Anterior cingulate cortex (tissue), 58 donors: ENCODE measurements at regions not wholly inside any gene's neighbourhood (a gene's known extent, or its start where the extent isn't known, plus 50 kb on each side); places are given as distances from the start of the nearest gene placed in this dataset.
"Not testable (repeated sequence)": the region's sequence is repeated elsewhere in the genome, so short reads cannot be mapped to it uniquely, and the experiment has no call there.

ENCODE experiments used
- DNase-seq, 58 donors: peaks; one replicate each; lab custom pipeline; 2025; lab: John Stamatoyannopoulos, UW

DNA sequence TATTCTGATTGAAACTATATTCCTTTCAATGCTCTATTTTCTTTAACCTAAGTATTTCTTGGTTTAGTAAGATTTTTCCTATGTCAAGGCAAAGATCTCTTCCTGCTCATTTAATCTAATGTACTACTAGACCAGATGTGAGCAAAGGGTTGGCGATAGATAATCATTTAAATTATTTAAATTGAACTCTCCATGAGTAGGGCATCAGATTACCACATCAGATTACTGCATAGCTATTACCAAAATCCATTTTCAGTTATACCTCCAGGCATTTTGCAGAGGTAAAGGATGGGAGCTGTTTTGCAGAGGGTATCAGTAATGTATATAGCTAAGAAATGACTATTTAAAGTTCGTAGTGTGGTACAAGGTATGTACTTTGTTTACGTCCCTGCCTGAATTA lies 607.9 kb downstream of the PTPRC start:
- no peak for DNase-seq

DNA sequence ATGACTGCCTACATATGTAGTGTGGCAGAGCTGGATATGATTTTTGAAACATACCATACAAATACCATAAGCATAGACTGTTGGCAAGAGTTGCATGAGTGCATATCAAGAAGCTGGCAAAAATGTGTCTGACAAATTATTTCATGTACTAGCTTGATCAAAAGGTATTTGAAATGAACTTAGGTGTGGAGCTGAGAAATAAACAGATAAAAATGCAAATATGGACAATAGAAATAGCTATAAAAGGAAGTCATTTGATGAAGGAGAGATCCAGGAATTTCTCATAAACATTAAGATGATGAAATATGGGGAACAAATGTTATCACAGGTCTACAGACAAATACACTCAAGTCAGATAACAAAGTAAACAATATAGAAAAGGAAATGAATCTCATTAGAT lies 609.1 kb downstream of the PTPRC start:
- DNase-seq: no peak

DNA sequence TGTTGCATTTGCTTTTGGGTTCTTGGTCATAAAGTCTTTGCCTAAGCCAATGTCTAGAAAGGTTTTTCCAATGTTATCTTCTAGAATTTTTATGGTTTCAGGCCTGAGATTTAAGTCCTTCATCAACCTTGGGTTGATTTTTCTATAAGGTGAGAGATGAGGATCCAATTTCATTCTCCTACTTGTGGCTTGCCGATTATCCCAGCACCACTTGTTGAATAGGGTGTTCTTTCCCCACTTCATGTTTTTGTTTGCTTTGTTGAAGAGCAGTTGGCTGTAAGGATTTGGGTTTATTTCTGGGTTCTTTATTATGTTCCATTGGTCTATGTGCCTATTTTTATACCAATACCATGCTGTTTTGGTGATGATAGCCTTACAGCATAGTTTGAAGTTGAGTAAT lies 615.2 kb downstream of the PTPRC start:
- not testable (repeated sequence) for DNase-seq

DNA sequence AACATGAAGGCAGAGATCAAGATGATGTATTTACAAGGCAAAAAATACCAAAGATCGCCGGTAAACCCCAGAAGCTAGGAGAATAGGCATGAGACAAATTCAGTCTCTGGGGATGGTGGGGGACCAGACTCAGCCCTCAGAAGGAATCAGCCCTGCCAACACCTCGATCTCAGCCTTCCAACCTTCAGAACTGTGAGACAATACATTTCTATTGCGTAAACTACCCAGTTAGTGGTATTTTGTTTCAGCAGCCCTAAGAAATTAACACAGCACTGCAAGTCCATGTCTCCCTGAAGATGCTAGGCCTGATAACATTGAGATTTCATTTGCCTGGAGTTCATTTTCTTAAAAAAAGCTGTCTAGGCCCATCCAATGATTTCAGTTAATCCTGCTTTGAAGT lies 622.5 kb downstream of the PTPRC start:
- DNase-seq: no peak

DNA sequence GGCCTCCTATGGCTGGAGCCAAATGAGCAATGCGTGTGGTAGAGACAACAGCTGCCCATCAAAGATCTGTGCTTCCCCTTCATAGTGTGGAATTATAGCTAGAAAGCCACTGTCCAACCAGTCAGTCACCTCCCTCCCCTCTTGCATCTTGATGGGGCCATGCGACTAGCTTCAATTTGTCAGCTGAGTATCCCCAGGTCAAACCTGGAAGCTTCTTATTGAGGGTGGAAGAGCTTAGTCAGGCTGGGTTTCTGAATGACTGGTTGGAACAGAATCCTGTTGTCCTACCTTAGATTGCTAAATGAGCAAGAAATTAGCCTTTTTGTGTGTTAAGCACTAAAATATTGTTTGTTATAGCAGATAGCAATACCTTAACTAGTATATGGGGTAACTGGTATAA lies 625.4 kb downstream of the PTPRC start:
- no peak for DNase-seq

DNA sequence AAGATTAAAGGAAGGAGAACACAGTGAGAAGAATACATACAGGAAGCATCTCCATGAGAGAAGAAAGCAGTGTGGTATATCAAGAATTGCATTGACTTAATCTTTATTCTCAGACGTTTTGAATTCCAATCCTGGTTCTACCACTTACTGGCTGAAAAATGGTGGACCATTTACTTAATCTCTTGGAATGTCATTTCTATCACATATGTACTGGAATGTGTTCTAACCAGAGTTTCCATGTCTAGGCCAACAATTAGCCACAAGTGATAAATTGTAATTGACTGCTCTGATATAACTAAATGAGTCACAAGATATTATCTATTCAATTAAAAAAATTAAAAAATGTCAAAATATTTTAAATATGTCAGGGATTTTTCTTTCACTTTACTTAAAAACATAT lies 626.1 kb downstream of the PTPRC start:
- no peak for DNase-seq

DNA sequence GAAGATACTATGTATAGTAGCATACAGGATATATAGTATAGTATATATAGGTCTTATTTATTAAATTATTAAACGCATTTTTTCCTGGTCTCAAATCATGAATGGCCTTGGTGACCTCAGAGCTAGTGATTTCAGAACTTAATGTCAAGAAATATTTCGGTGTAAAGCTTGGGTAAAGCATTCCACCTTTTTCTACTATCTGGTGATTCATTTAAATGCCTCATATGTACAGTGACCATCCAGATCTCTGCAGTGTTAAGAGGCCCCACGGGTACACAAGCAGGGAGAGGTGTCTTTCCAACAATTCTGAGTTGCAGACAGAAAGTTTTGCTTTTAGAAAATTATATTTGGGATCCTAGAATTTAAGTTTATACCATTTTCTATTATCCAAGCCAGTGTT lies 626.5 kb downstream of the PTPRC start:
- DNase-seq: no peak

DNA sequence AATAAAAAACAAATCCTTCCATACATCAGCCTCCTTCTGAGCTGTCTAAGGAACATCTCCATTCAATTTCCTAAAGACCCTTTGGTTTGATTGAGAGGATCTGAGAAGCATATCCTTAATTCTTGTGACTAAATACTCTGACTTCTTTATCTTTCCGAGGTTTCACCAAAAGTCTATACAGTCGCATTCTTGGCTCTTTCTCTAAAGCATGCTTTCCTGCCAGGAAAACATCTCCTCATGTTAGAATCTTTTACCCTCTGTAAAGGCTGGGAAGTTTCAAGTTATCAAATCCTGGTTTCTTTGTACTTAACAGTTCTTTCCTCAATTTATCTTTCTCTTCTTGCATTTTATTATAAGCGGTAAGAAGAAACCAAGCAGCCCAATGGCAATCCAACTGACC lies 630.4 kb downstream of the PTPRC start:
- no peak for DNase-seq

DNA sequence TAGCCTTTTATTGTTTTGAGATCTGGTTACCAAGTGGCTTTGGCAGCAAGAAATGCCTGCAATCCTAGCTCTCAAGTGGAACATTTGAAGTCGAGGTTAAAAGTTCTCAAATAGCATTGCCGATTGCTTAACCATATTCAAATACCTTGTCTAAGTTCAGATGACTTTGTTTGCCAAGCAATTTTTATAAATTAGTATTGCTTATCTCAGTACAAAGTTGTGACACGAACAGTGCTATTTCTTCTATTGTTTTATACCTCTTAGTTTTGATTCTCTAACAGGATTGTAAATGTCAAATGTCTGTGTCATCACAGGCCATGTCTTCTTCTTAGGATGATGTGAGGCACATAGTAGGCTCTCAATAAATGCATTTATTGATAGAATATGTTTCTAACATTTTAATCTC lies 633.3 kb downstream of the PTPRC start:
- DNase-seq: no peak

DNA sequence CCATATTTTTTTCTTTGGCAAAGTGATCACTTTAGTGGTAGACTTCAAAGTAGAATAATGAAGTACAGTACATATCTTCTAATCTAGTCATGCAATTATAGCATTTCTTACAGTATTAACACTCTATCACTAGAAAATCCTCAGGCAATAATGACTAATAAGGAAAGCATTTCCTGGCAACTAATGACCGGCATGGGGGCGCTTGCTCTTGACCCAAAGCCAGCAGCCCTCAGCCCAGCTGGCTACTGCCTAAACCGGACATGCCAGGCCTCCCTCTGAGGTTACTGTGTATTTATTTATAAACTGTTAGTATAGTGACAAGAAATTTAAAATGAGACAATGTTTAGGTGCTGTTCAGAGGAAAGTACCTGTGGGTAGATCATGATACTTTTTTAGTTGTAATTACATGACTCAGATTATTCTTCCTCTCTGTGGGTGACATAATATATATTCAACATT lies 633.8 kb downstream of the PTPRC start:
- DNase-seq: no peak

DNA sequence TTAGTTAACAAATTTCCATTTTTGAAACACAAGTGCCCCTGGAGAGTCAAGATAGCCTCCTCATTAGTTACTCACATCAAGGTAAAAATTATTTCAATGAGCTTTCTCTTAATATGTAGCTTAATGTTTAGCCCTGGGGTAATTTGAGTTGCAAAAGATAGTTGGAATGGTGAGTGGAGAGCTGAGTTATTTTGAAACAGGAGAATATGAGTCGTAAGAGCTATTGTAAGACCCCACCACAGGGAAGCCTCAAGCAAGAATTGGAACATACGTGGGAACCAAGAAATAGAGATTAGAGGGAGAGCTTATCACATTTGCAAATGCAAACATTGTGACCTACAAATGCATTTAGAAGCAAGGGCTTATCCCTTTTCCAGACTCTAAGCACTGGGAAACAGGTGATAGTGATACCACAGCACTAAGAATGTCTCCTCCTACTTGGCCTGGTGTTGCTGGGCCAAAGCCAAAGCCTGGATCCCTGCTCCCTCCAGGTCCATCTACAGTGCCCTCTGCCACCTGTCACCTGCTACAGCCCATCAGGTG lies 635.1 kb downstream of the PTPRC start:
- DNase-seq: no peak

DNA sequence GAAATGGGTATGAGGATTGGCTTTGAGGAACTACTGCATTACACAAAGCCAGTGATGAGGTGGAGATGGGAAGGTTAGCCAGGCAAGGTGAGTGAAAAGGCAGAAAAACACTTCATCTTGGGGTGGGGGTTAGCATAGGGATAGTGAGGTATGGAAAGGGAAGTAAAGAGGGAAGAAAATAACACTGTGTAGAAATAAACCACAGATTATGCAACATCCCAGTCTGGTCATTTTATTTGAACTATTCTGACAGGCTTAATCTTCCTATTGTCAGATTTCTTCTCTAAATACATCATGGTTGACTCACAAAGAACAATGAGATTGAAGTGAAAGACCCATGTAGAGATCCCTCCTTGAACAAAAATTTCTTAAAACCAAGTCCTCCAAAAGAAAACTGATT lies 640.2 kb downstream of the PTPRC start:
- DNase-seq: no peak

DNA sequence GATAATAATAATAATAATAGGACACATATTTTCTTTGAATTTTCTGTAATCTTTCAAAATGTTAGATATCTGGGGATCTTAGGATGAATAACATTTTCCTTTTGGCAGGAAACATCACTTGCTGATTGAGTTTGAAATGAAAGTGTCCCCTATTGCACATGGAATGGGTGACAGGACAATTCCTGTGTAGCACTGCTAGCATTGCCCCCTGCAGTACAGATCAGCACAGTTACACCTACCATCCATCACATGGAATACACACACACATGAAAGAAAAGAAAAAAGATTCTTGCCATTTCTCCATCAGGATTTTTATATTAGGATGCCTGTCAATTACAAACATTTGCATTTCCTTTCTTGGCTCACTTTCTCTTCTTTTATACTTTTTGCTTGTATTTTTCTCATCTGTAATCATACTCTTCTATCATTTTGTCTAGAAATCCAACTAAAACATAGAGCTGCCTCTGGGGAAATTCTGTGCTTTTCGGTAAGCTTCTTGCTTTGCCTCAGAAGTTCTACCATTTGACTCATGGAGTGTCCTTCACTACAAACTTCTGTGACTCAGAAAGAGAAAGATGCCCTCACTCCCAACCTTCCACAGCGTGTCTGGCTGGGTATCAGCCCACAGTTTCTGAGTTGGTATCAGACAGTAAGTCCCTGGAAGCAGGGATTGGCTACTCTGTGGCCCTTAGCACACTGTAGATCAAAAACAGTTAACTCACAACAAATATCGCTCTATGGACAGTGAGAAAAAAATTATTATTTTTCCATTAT lies 641.2 kb downstream of the PTPRC start:
- no peak for DNase-seq

DNA sequence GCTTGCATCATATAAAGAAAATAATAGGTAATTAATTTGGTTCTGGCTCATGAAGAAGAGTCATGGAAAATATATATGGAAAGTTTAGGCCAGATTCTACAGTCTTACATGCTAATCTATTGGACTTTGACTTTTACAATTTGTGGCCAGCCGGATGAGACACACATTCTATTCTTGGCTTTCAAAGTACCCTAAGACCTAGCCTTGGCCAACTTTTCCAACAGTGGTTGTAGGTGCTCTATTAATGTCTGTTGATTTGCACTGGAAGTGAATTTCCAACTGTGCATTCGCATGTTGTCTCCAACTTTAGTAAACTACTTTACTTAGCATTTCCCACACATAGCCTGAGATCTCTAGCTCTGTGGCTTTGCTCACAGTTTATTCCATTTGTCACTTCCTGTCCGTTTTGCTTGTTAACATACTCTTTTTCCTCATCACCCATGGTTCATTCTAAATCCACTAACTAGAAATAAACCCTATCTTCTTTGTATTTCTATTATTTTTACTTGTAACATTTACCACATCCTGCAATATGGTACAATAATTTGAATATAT lies 644.0 kb downstream of the PTPRC start:
- no peak for DNase-seq

DNA sequence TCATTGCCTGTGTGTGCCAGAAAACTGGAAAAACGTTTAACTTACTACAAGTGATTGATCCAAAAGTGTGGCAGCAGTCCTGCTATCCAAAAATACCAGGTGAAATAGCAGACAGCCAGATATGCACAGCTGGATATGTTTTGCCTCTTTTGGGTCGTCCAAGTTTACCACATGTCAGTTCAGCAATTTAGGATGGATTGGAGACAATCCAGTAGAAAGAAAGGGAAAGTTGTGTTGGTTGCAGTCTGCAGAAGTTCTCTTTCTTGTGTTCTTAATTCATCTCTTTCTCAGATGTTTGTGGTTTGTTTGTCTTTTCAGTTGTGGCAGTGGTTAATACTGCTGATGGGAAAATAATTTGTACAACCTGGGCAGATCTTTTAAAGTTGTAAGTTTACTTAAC lies 645.0 kb downstream of the PTPRC start:
- DNase-seq: no peak

DNA sequence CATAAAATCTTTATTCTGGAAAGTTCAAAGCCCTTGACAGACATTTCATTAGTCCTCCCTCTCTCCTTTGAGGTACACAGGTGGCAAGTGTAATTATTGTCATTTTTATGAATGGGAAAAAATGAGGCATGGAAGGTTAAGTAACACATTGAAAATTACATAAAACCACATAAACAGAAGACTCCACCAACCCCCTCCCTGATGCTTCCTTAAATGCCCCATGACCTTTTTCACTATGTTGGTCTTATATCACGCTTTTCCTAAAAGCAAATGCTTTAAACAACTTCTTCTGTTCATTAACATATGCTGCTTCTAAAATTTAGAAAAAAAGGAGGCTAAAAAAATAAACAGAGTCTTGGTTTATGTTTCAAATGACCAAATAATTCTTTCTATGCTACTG lies 648.4 kb downstream of the PTPRC start:
- no peak for DNase-seq

DNA sequence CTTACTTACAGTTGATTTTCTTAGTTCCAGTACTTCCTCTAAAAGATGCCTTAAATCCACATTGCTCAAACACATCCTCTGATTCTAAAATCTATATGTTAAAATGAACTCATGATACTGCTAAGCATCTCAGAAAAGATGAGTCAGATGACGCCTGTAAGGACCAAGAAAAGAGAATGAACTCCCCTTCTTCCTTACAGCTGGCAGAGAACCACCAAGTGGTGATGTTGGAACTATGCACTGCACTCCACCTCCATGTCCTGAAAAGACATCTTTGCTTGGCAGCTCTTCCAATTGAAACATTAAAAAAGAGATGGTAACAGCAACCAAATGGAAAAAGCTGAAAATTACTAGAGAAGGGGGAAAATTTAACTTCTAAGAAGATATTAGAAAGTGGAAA lies 648.8 kb downstream of the PTPRC start:
- DNase-seq: no peak

DNA sequence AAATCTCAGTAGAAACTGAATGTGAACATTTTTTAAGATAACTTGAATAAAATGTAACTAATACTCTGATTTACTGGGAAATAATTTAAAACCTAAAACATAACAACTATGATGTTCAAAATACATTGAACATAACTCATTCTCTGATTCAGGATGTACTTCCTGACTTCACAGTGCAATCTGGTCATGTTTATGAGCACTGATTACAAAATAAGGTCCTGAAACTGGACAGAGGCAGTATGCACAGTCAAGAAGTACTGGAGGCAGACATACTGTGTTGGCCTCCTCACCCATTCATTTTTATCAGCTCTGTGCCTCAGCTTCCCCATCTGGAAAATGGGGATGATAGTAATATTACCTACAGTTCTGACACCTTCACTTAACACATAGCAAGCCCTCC lies 651.3 kb downstream of the PTPRC start:
- DNase-seq: no peak

DNA sequence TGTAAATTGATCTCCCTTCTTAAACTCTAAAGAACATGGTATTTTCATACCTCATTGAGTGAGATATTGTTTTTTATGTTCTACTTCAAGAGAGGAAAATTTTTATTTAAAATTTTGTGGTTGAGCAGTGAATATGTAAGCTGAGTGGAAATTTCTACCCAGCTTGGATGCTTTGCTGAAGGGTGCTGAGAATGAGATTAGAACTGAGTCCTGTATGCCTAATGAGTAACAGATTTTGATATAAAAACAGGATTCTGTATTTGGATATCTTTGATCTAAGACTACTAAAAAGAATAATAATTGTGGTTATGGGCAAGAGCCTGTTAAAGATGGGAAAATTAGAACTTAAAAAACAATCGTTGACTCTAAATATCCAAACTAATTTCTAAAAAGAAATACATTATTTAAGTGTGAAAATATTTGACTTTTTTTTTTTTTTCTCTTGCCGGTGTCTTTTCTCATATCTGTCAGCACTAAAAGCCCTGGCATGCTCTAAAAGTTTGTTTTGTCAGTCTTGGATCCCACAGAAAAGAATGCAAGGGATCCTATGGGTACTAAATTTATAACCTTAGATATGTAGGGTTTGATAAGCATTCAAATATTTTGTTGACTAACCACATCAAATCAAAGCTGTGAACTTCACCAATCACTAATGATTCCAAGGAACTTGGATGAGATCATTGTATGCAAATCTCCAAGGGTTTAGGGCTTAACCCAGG lies 652.3 kb downstream of the PTPRC start:
- DNase-seq: no peak

DNA sequence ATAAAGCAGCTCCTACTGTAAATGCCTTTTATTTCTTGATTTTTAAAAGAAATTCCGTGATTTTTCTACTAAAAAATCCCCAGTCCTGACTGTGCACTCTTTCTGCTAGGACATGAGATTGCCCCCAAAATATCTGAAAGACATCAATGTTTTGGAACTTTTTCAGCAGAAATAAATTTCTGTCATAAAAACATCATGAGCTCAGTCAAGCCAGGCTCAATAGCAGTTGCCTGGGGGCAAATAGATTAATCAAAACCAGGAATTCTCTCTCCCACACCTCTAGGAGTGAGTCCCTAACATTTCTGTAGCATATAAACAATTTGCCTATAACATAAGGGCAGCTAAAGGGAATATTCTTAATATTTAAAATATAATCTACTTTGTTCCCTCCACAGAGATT lies 654.1 kb downstream of the PTPRC start:
- DNase-seq: no peak

DNA sequence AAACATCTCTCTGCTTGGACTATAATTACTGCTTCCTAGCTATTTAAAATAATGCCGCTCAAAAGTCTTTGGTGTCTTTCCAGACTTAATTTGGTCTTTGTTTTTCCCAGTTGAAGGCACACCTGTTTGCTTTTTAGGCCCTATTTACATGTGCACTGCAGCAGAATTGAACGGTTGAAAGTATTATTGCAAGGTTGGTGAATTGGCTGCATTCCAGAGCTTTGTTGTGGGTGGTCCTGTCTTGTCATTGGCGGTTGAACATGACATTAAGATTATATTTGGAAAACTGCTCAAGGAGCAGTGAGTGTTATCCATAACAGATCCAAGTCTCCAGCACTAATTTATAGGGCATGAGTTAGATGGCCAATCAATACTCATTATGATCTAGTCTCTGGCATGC lies 656.3 kb downstream of the PTPRC start:
- no peak for DNase-seq

DNA sequence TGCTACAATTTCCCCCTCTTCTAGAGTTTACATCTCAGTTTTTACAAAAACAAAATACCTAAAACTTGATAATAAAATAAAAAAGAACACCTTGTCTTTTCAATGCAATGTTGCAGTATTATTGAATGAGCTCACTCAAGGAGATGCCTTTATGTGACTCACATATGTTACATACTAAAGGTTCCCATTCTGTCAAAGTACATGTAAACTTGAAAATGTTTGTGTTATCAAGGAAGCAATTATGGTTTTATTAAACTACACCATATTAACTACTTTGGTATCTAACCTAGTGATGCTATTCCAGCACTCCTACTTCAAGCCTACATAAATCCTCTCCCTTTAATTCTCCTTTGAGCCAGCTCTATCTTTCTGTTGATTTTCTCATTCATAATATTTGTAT lies 658.3 kb downstream of the PTPRC start:
- DNase-seq: no peak
